Left renal cortex interstitium (tissue), 4 donors: ENCODE measurements at regions not wholly inside any gene's neighbourhood (a gene's known extent, or its start where the extent isn't known, plus 50 kb on each side); places are given as distances from the start of the nearest gene placed in this dataset.
"Not testable (repeated sequence)": the region's sequence is repeated elsewhere in the genome, so short reads cannot be mapped to it uniquely, and the experiment has no call there.

ENCODE experiments used
- DNase-seq, 4 donors: peaks; one replicate each; pipeline ENCODE4 v3.0.0-alpha.2; 2013; ENCODE audit warnings: low read depth in 4 of 4, low spot score in 2 of 4, missing footprints in 1 of 4

- DNase-seq: no peak
Measured at GRCh38 chr3:72036899-72037298, 252.0 kb upstream of the PROK2 start.

- DNase-seq: no peak
Measured at GRCh38 chr3:72035606-72036005, 250.7 kb upstream of the PROK2 start.

- no peak for DNase-seq
Measured at GRCh38 chr3:72034986-72035385, 250.0 kb upstream of the PROK2 start.

GRCh38 chr3:72033666-72034428, 248.9 kb upstream of the PROK2 start:
- no peak for DNase-seq

- DNase-seq: no peak
Measured at GRCh38 chr3:72032441-72033135, 247.6 kb upstream of the PROK2 start.

GRCh38 chr3:72031581-72031980, 246.6 kb upstream of the PROK2 start:
- DNase-seq: no peak

- not testable (repeated sequence) for DNase-seq
Measured at GRCh38 chr3:72030296-72030695, 245.3 kb upstream of the PROK2 start.

- not testable (repeated sequence) for DNase-seq
Measured at GRCh38 chr3:72028726-72029125, 243.8 kb upstream of the PROK2 start.

GRCh38 chr3:72028307-72028706, 243.4 kb upstream of the PROK2 start:
- not testable (repeated sequence) for DNase-seq

GRCh38 chr3:72027728-72028127, 242.8 kb upstream of the PROK2 start:
- DNase-seq: not testable (repeated sequence)

- DNase-seq: no peak
Measured at GRCh38 chr3:72022027-72022426, 237.1 kb upstream of the PROK2 start.

GRCh38 chr3:72021531-72021930, 236.6 kb upstream of the PROK2 start:
- no peak for DNase-seq

- DNase-seq: no peak
Measured at GRCh38 chr3:72018343-72018984, 233.5 kb upstream of the PROK2 start.

GRCh38 chr3:72017935-72018334, 233.0 kb upstream of the PROK2 start:
- no peak for DNase-seq

- peak in 1 of 4 donors; percentile 24 for DNase-seq
Measured at GRCh38 chr3:72017311-72017710, 232.4 kb upstream of the PROK2 start.

GRCh38 chr3:72015463-72015862, 230.5 kb upstream of the PROK2 start:
- DNase-seq: no peak

GRCh38 chr3:72013084-72013483, 228.1 kb upstream of the PROK2 start:
- DNase-seq: no peak

GRCh38 chr3:72012363-72012762, 227.4 kb upstream of the PROK2 start:
- no peak for DNase-seq

GRCh38 chr3:72011485-72011884, 226.5 kb upstream of the PROK2 start:
- no peak for DNase-seq

- no peak for DNase-seq
Measured at GRCh38 chr3:72009851-72010443, 225.0 kb upstream of the PROK2 start.
